GM23248 (cell line): ENCODE measurements at regions not wholly inside any gene's neighbourhood (a gene's known extent, or its start where the extent isn't known, plus 50 kb on each side); places are given as distances from the start of the nearest gene placed in this dataset.

ENCODE experiments used
- DNase-seq: peaks from one replicate; pipeline ENCODE4 v3.0.0-alpha.2; 2015
- H2AFZ ChIP-seq: fragments of 200-600 bp; sonication (generic); 2 replicates; pipeline ENCODE4 v1.6.1; 2016; ENCODE audit warnings: antibody characterized with exemption
- H3F3A ChIP-seq: fragments of 200-600 bp; sonication (generic); 2 replicates; pipeline ENCODE4 v1.6.1; 2016; ENCODE audit warnings: mild to moderate bottlenecking, antibody characterized with exemption, mixed run types; ENCODE audit not compliant: insufficient read depth
- H3K27ac ChIP-seq: fragments of 200-600 bp; sonication (generic); 2 replicates; pipeline ENCODE4 v1.5.1; 2016; ENCODE audit warnings: mild to moderate bottlenecking
- H3K27me3 ChIP-seq: fragments of 200-600 bp; sonication (generic); replicated peaks from 2 replicates; pipeline ENCODE4 v1.6.1; 2016; ENCODE audit warnings: mild to moderate bottlenecking; ENCODE audit not compliant: insufficient read depth
- H3K36me3 ChIP-seq: fragments of 200-600 bp; sonication (generic); 2 replicates; pipeline ENCODE4 v1.6.1; 2016; ENCODE audit warnings: low read depth, mild to moderate bottlenecking
- H3K4me1 ChIP-seq: fragments of 200-600 bp; sonication (generic); 2 replicates; pipeline ENCODE4 v1.6.1; 2016; ENCODE audit warnings: mild to moderate bottlenecking; ENCODE audit not compliant: insufficient read depth
- H3K4me2 ChIP-seq: fragments of 200-600 bp; sonication (generic); one replicate; pipeline ENCODE4 v1.6.1; 2016; ENCODE audit warnings: mild to moderate bottlenecking; ENCODE audit not compliant: unreplicated experiment
- H3K4me3 ChIP-seq: fragments of 200-600 bp; sonication (generic); 2 replicates; pipeline ENCODE4 v1.5.1; 2016; ENCODE audit warnings: mild to moderate bottlenecking
- H3K79me2 ChIP-seq: fragments of 200-600 bp; sonication (generic); 2 replicates; pipeline ENCODE4 v1.6.1; 2016; ENCODE audit warnings: mild to moderate bottlenecking; ENCODE audit not compliant: insufficient read depth
- H3K9ac ChIP-seq: fragments of 200-600 bp; sonication (generic); 2 replicates; pipeline ENCODE4 v1.6.1; 2016; ENCODE audit warnings: mild to moderate bottlenecking
- H3K9me2 ChIP-seq: fragments of 200-600 bp; sonication (generic); 2 replicates; pipeline ENCODE4 v1.6.1; 2016; ENCODE audit warnings: mixed run types, mild to moderate bottlenecking, moderate library complexity; ENCODE audit not compliant: insufficient read depth
- H3K9me3 ChIP-seq: fragments of 200-600 bp; sonication (generic); one replicate; pipeline ENCODE4 v1.6.1; 2017; ENCODE audit warnings: low read depth
- H4K20me1 ChIP-seq: fragments of 200-600 bp; sonication (generic); 2 replicates; pipeline ENCODE4 v1.6.0; 2016; ENCODE audit not compliant: insufficient read depth
- EZH2 ChIP-seq: fragments of 200-600 bp; sonication (generic); IDR thresholded peaks from 2 replicates; pipeline ENCODE4 v1.6.1; 2018; ENCODE audit warnings: antibody characterized with exemption, mild to moderate bottlenecking; ENCODE audit not compliant: insufficient read depth, poor library complexity, severe bottlenecking
- EZH2phosphoT487 ChIP-seq: fragments of 200-600 bp; sonication (generic); IDR thresholded peaks from 2 replicates; pipeline ENCODE4 v1.6.1; 2018; ENCODE audit warnings: antibody characterized with exemption, moderate library complexity, mild to moderate bottlenecking, low read depth; ENCODE audit not compliant: insufficient read depth
- WGBS, 2 experiments: methylation state at CpG; one replicate each; pipeline ENCODE4 v1.1.6; 2015 to 2017; ENCODE audit warnings: low lambda C conversion rate in 2 of 2, low coverage in 1 of 2; ENCODE audit errors: missing lambda C conversion rate in 2 of 2; 5-methylcytosine and 5-hydroxymethylcytosine counted together
- in situ Hi-C: fragments of 300-500 bp; cut with MboI; formaldehyde crosslinking; loops from 2 replicates; pipeline ENCODE4 v1.15.0; 2020

GRCh38 chr1:116256875-116257274 is 116.2 kb upstream of the ATP1A1 start:
- Histone ChIP-seq H3K4me2 (no peak overlapping the region), H3K27ac (no peak overlapping the region), H3K4me3 (no peak overlapping the region), H4K20me1 (no peaks in the 10 kb centered on the region), H3K4me1 (no peaks in the 10 kb centered on the region), H2AFZ (no peak overlapping the region), H3K9ac (no peak overlapping the region), H3K79me2 (no peaks in the 10 kb centered on the region), H3F3A (no peaks in the 10 kb centered on the region), H3K9me2 (no peaks in the 10 kb centered on the region), H3K9me3 (no peaks in the 10 kb centered on the region), H3K27me3 (peaks cover 6% of the 10 kb centered on the region), H3K36me3 (no peaks in the 10 kb centered on the region)
- 34 to 45% methylated on average over 3 of the region's 3 CpGs for WGBS, 2 experiments
- no peak for TF ChIP-seq EZH2phosphoT487
- no peak for TF ChIP-seq EZH2
- no peak for DNase-seq
- in situ Hi-C loops, result no loop called here

DNA sequence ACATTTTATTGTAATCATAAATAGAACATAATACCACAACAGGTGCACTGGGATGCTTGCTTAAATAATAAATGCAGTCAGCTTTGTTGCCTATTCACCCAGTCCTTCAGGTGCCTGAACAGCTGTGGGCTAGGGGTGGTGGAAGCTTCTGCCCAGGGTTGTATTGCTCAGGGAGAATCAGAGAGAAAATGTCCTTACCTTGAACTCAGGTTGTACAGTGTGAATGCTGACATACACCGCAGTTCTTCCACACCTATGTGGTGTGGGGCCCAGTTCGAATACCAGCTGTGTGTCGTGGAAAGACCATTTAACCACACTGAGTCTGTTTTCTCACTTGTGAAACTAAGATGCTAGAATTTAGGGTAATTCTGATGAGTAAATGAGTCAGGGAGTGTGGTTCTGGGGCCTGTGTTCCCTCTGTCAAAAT is 115.7 kb upstream of the ATP1A1 start:
- Histone ChIP-seq H3K9ac (no peak overlapping the region), H3K4me1 (no peaks in the 10 kb centered on the region), H3K9me2 (no peaks in the 10 kb centered on the region), H4K20me1 (no peaks in the 10 kb centered on the region), H3K27ac (no peak overlapping the region), H3K4me2 (no peak overlapping the region), H3K4me3 (no peak overlapping the region), H3K27me3 (peaks cover 6% of the 10 kb centered on the region), H3K36me3 (no peaks in the 10 kb centered on the region), H3K79me2 (no peaks in the 10 kb centered on the region), H2AFZ (no peak overlapping the region), H3K9me3 (no peaks in the 10 kb centered on the region), H3F3A (no peaks in the 10 kb centered on the region)
- TF ChIP-seq EZH2 (no peak), EZH2phosphoT487 (no peak)
- DNase-seq, result no peak
- WGBS, 2 experiments, result 40 to 46% methylated on average over 3 of the region's 3 CpGs
- in situ Hi-C loops, result no loop called here

DNA sequence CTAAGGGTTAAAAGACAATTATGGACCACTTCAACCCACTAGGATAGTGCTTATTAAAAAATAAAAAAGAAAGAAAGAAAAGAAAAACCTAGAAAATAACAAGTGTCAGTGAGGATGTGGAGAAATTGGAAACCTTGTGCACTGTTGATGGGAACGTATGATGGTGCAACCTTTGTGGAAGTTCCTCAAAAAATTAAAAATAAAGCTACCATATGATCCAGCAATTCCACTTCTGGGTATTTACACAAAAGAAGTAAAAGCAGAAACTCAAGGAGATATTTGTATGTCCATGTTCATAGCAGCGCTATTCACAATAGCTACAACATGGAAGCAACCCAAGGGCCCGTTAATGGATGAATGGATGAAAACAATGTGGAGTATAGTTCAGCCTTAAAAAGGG is 115.2 kb upstream of the ATP1A1 start:
- Histone ChIP-seq H3K9ac (no peak overlapping the region), H3K36me3 (no peaks in the 10 kb centered on the region), H3K4me2 (no peak overlapping the region), H3K27me3 (peaks cover 2% of the 10 kb centered on the region; the same call in 1 of the 2 replicates), H3K9me3 (no peaks in the 10 kb centered on the region), H3K4me3 (no peak overlapping the region), H3F3A (no peaks in the 10 kb centered on the region), H2AFZ (no peak overlapping the region), H4K20me1 (no peaks in the 10 kb centered on the region), H3K9me2 (no peaks in the 10 kb centered on the region), H3K79me2 (no peaks in the 10 kb centered on the region), H3K27ac (no peak overlapping the region), H3K4me1 (no peaks in the 10 kb centered on the region)
- 78 to 87% methylated on average over 3 of the region's 3 CpGs for WGBS, 2 experiments
- no peak for TF ChIP-seq EZH2phosphoT487
- no peak for TF ChIP-seq EZH2
- DNase-seq, result no peak
- in situ Hi-C loops, result no loop called here

GRCh38 chr1:116258668-116259419 is 114.2 kb upstream of the ATP1A1 start:
- Histone ChIP-seq H3K4me1 (no peaks in the 10 kb centered on the region), H3K4me2 (no peak overlapping the region), H3K27ac (no peak overlapping the region), H4K20me1 (no peaks in the 10 kb centered on the region), H3K9me3 (no peaks in the 10 kb centered on the region), H3K9me2 (no peaks in the 10 kb centered on the region), H3K27me3 (peaks cover 2% of the 10 kb centered on the region; the same call in 1 of the 2 replicates), H3K36me3 (no peaks in the 10 kb centered on the region), H3F3A (no peaks in the 10 kb centered on the region), H2AFZ (no peak overlapping the region), H3K4me3 (no peak overlapping the region), H3K9ac (no peak overlapping the region), H3K79me2 (no peaks in the 10 kb centered on the region)
- 54% methylated on average over 5 of the region's 5 CpGs for WGBS, 2 experiments
- no peak for DNase-seq
- in situ Hi-C loops, result no loop called here
- TF ChIP-seq EZH2phosphoT487 (no peak), EZH2 (no peak)
